Thyroid gland (tissue), 4 donors: ENCODE measurements at regions not wholly inside any gene's neighbourhood (a gene's known extent, or its start where the extent isn't known, plus 50 kb on each side); places are given as distances from the start of the nearest gene placed in this dataset.

Source experiments
- DNase-seq, 2 donors: peaks; one replicate each; pipeline ENCODE4 v3.0.0-alpha.2; 2019
- H3K27ac ChIP-seq, 3 donors: fragments of 200-600 bp; sonication (generic); 1 replicate in 2 of 3; 2 replicates in 1 of 3; pipeline ENCODE4 v1.5.1; 2016 to 2019; ENCODE audit warnings: mild to moderate bottlenecking in 1 of 3, moderate library complexity in 1 of 3
- H3K27me3 ChIP-seq: fragments of 200-600 bp; sonication (generic); one replicate; pipeline ENCODE4 v1.5.1; 2019
- H3K36me3 ChIP-seq, 2 donors: fragments of 200-600 bp; sonication (generic); one replicate each; pipeline ENCODE4 v1.5.1; 2016 to 2019
- H3K4me1 ChIP-seq, 2 donors: fragments of 200-600 bp; sonication (generic); one replicate each; pipeline ENCODE4 v1.5.1; 2017 to 2019
- H3K4me3 ChIP-seq, 3 donors: fragments of 200-600 bp; sonication (generic); replicated peaks in 1 of 3; 1 replicate in 2 of 3; 2 replicates in 1 of 3; pipeline ENCODE4 v1.5.1; 2016; ENCODE audit warnings: mild to moderate bottlenecking in 1 of 3
- H3K9me3 ChIP-seq: fragments of 200-600 bp; sonication (generic); one replicate; pipeline ENCODE4 v1.5.1; 2017
- CTCF ChIP-seq, 6 experiments: fragments of 200-600 bp in 3 of 6; fragments of 450-650 bp in 3 of 6; sonication (generic) in 3 of 6; IDR thresholded peaks; one replicate each; pipeline ENCODE4 v1.5.1; 2016 to 2019; ENCODE audit warnings: antibody characterized with exemption in 6 of 6, mild to moderate bottlenecking in 2 of 6, inconsistent platforms in 1 of 6, moderate library complexity in 1 of 6
- POLR2A ChIP-seq, 2 donors: fragments of 450-650 bp; IDR thresholded peaks; one replicate each; pipeline ENCODE4 v1.6.1; 2017; ENCODE audit warnings: antibody characterized with exemption in 2 of 2, mild to moderate bottlenecking in 2 of 2, moderate library complexity in 1 of 2
- WGBS, 2 donors: methylation state at CpG; one replicate each; pipeline ENCODE4 v1.1.5; 2017; 5-methylcytosine and 5-hydroxymethylcytosine counted together
- intact Hi-C: fragments of 100-400 bp; cut with DNase I; formaldehyde crosslinking; loops from one replicate; pipeline ENCODE4 v1.15.1; 2023

DNA sequence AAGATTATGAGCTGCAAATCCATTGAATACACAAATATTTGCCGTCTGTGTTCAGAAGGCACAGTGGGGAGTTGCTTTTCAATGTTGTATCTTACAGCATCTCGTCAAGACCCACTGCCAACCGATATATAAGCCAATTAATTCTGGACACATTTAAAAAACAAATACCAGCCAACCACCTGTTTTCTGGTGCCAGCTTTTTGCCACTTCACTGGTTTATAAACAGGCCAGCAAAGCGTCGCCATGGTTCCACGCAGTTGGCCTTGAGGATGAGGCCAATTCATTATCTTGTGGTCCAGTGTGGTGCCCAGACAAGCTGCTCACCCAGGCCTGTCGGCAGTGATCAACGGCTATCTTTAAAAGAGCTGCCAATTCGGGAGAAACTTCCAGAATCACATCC, 321.0 kb downstream of the TCERG1L start:
- Histone ChIP-seq H3K9me3 (no peaks in the 10 kb centered on the region), H3K36me3 (no peaks in the 10 kb centered on the region), H3K4me1 (peaks cover 0 to 5% of the 10 kb centered on the region in 2 donors), H3K27me3 (no peaks in the 10 kb centered on the region), H3K27ac (no peak overlapping the region), H3K4me3 (no peak overlapping the region)
- DNase-seq, result no peak
- intact Hi-C loops, result no loop called here
- WGBS, 2 donors, result 75 to 83% methylated on average over 9 of the region's 9 CpGs
- TF ChIP-seq CTCF (IDR thresholded peaks at IDR 0.05) (no peak), POLR2A (IDR thresholded peaks at IDR 0.05) (no peak)

DNA sequence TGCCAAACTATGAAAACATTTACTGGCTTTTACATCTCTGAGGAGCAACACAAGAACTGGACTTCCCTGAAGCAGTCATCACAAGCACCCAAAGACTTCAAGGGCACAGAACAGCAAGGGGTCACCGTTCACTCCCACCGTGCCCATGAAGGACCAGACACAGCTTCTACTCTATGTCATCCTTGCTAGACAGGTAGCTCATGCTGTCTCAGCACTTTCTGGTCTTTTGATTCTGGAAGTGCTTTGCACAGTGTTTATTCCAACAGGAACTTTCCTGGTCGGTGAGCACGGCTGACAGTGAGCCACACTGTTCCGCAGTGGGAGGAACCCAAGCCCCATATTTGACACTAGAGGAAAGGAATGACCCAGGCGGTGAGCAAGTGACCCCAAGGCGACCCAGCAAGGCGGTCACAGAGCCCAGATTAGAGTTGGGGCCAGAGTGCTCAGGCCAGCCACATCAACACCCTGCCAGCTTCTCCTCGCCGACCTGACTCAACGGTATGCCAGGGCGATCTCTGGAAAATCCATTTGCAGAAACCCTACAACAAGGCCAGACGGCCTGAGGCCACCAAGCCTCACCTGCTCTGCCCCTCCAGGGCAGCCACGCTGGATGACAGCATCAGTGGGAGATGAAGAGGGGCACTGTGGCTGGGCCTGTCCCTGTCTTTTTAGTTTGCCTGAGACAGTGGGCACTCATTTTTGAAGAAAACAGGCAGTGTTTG, 318.6 kb downstream of the TCERG1L start:
- Histone ChIP-seq H3K27me3 (no peaks in the 10 kb centered on the region), H3K4me1 (peaks cover 0 to 5% of the 10 kb centered on the region in 2 donors), H3K9me3 (no peaks in the 10 kb centered on the region), H3K27ac (no peak overlapping the region), H3K36me3 (no peaks in the 10 kb centered on the region), H3K4me3 (no peak overlapping the region)
- TF ChIP-seq POLR2A (IDR thresholded peaks at IDR 0.05) (no peak), CTCF (IDR thresholded peaks at IDR 0.05) (no peak)
- WGBS, 2 donors, result 58 to 66% methylated on average over 13 to 14 of the region's 14 CpGs
- intact Hi-C loops, result no loop called here
- no peak for DNase-seq

DNA sequence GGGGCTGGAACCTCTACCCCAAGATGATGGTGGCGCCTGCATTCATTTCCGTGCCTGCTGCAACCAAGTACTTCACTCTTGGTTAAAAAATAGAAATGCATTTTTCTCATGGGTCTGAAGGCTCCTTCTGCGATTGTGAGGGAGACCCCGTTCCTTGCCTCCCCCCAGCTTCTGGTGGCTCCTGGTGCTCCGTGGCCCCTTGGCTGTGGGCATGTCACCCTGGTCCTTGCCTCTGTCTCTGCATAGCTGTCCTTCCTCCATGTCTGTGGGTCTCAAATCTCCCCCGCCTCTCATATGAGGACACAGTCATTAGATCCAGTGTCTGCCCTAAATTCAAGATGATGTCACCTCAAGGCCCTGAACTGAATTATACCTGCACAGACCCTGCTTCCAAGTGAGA, 317.9 kb downstream of the TCERG1L start:
- Histone ChIP-seq H3K36me3 (no peaks in the 10 kb centered on the region), H3K4me3 (no peak overlapping the region), H3K9me3 (no peaks in the 10 kb centered on the region), H3K27me3 (no peaks in the 10 kb centered on the region), H3K27ac (no peak overlapping the region), H3K4me1 (peaks cover 0 to 5% of the 10 kb centered on the region in 2 donors)
- intact Hi-C loops, result no loop called here
- 89 to 92% methylated on average over 6 of the region's 6 CpGs for WGBS, 2 donors
- no peak for TF ChIP-seq CTCF (IDR thresholded peaks at IDR 0.05)
- no peak for TF ChIP-seq POLR2A (IDR thresholded peaks at IDR 0.05)
- DNase-seq, result no peak

- DNase-seq, result no peak
- WGBS, 2 donors, result 86 to 93% methylated on average over 7 of the region's 7 CpGs
- Histone ChIP-seq H3K27ac (no peak overlapping the region), H3K27me3 (no peaks in the 10 kb centered on the region), H3K9me3 (no peaks in the 10 kb centered on the region), H3K4me1 (peaks cover 0 to 5% of the 10 kb centered on the region in 2 donors), H3K4me3 (no peak overlapping the region), H3K36me3 (no peaks in the 10 kb centered on the region)
- TF ChIP-seq CTCF (IDR thresholded peaks at IDR 0.05) (no peak), POLR2A (IDR thresholded peaks at IDR 0.05) (no peak)
- intact Hi-C loops, result no loop called here
Measured at GRCh38 chr10:130994191-130994590, 317.3 kb downstream of the TCERG1L start.

DNA sequence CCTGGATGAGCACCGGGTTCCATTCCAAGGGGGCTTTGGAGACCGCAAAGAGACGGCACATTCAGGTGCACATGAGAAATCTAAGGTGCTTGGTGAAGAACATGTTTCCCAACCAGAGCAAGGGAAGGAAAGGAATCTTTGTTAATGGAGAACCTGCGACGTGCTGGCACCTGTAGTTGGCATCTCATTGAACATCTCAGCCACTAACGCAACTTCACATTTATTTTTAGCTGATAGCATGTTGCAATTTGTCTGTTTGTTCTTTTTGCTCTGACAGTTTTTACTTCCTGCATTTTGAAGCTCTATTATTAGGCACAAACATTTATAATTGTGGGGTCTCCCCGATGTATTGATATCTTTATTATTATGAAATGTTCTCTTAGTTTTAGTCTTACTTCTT, 316.7 kb downstream of the TCERG1L start:
- WGBS, 2 donors, result 90 to 95% methylated on average over 7 of the region's 7 CpGs
- peaks cover 0 to 5% of the 10 kb centered on the region in 2 donors for H3K4me1 ChIP-seq
- no peak overlapping the region for H3K4me3 ChIP-seq
- H3K9me3 ChIP-seq, result no peaks in the 10 kb centered on the region
- no peaks in the 10 kb centered on the region for H3K27me3 ChIP-seq
- H3K36me3 ChIP-seq, result no peaks in the 10 kb centered on the region
- DNase-seq, result no peak
- H3K27ac ChIP-seq, result no peak overlapping the region
- TF ChIP-seq POLR2A (IDR thresholded peaks at IDR 0.05) (no peak), CTCF (IDR thresholded peaks at IDR 0.05) (no peak)
- intact Hi-C loops, result no loop called here
